ENCODE measurements at regions not wholly inside any gene's neighbourhood (a gene's known extent, or its start where the extent isn't known, plus 50 kb on each side); places are given as distances from the start of the nearest gene placed in this dataset.
A peak's percentile ranks its signal among the peaks of the same experiment; 100 is the strongest.

DNA sequence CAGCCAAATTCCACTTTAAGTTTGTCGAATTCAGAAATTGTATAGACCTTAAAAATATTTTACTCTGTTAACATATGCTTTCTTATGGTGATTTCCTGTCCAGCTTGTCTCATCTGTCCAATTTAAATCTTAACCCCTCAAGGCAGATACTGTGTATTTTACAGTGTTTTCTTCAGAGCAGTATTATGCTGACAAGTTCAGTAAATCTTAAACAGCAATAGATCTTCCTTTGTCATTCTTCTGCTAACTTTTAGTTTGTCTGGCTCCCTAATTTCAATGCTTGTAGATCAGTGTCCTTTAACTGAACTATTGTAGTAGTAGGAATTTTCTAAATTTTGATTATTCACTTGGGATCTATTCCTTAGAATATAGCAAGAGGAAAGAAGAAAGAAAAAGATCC is 52.8 kb upstream of the MEIS1 start:
- Histone ChIP-seq H3K36me3 (ENCODE audit: control insufficient read depth in 2 of 2, insufficient read depth in 2 of 2, low read length in 1 of 2) (no peaks in the 10 kb centered on the region), H3K27me3 (ENCODE audit: control insufficient read depth in 1 of 2, insufficient read depth in 2 of 2, low read length in 2 of 2) (no peaks in the 10 kb centered on the region), H3K4me1 (ENCODE audit: control insufficient read depth in 2 of 2, insufficient read depth in 2 of 2, low read length in 1 of 2) (no peaks in the 10 kb centered on the region), H3K9me3 (ENCODE audit: control insufficient read depth in 2 of 2, insufficient read depth in 1 of 2, low read depth in 1 of 2, low read length in 1 of 2) (no peaks in the 10 kb centered on the region), H3K27ac (ENCODE audit: low read depth in 2 of 2, low read length in 1 of 2) (no peak overlapping the region), H3K4me3 (ENCODE audit: low read depth in 1 of 2, low read length in 2 of 2) (no peak overlapping the region)
- WGBS, 2 donors, result 81 to 83% methylated on average over 1 of the region's 1 CpG

DNA sequence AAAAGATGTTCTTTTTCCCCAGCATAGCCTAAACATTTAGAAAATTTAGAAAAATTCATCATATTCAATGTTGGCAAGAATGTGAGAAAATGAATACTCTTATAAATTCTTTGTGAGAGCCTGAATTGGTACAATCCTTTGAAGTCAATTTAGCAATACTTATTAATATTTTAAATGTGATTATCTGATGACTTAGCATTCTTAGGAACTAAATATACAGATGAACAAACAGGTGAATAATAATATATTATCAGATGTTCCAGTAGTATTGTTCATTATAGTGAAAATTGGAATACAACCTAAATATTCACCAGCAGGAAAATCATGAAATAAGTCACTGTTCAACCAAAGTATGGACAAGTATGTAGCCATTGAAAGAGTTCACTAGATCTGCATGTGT is 55.5 kb upstream of the MEIS1 start:
- no peaks in the 10 kb centered on the region for H3K27me3 ChIP-seq (ENCODE audit: control insufficient read depth in 1 of 2, insufficient read depth in 2 of 2, low read length in 2 of 2)
- no peak overlapping the region for H3K4me3 ChIP-seq (ENCODE audit: low read depth in 1 of 2, low read length in 2 of 2)
- no peaks in the 10 kb centered on the region for H3K4me1 ChIP-seq (ENCODE audit: control insufficient read depth in 2 of 2, insufficient read depth in 2 of 2, low read length in 1 of 2)
- H3K27ac ChIP-seq (ENCODE audit: low read depth in 2 of 2, low read length in 1 of 2), result no peak overlapping the region
- H3K9me3 ChIP-seq (ENCODE audit: control insufficient read depth in 2 of 2, insufficient read depth in 1 of 2, low read depth in 1 of 2, low read length in 1 of 2), result no peaks in the 10 kb centered on the region
- no peaks in the 10 kb centered on the region for H3K36me3 ChIP-seq (ENCODE audit: control insufficient read depth in 2 of 2, insufficient read depth in 2 of 2, low read length in 1 of 2)

DNA sequence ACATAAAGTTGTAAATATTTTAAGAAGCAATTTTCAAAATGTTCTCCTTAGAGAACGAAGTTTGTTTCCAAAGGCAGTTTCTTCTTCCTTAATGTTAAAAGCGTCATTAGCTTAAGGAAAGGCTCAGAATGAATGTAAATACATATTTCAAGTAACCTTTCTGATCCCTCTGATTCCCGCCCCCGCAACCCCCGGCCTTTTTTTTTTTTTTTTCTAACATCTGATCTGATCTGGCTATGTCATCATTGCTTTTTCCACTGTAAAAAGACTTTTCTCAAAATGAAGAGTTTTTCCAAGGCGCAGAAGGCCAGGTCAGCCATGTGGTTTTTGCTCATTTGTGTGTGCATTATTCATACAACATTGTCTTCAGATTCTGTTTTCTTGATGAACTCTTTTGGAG is 57.1 kb upstream of the MEIS1 start:
- Histone ChIP-seq H3K4me3 (ENCODE audit: low read depth in 1 of 2, low read length in 2 of 2) (no peak overlapping the region), H3K27ac (ENCODE audit: low read depth in 2 of 2, low read length in 1 of 2) (no peak overlapping the region), H3K4me1 (ENCODE audit: control insufficient read depth in 2 of 2, insufficient read depth in 2 of 2, low read length in 1 of 2) (no peaks in the 10 kb centered on the region), H3K27me3 (ENCODE audit: control insufficient read depth in 1 of 2, insufficient read depth in 2 of 2, low read length in 2 of 2) (no peaks in the 10 kb centered on the region), H3K36me3 (ENCODE audit: control insufficient read depth in 2 of 2, insufficient read depth in 2 of 2, low read length in 1 of 2) (no peaks in the 10 kb centered on the region), H3K9me3 (ENCODE audit: control insufficient read depth in 2 of 2, insufficient read depth in 1 of 2, low read depth in 1 of 2, low read length in 1 of 2) (no peaks in the 10 kb centered on the region)
- WGBS, 2 donors, result 87 to 88% methylated on average over 6 of the region's 6 CpGs

DNA sequence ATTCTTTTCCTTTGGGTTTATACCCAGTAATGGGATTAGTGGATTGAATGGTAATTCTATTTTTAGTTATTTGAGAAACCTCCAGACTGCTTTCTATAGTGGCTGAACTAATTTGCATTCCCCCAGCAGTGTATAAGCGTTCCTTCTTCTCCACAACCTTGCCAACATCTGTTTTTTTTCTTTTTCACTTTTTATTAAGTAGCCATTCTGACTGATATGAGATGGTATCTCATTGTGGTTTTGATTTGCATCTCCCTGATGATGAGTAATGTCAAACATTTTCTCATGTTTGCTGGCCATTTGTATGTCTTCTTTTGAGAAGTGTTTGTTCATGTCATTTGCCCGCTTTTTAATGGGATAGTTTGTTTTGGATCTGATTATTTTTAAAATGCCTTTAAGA is 64.1 kb upstream of the MEIS1 start:
- H3K9me3 ChIP-seq (ENCODE audit: control insufficient read depth in 2 of 2, insufficient read depth in 1 of 2, low read depth in 1 of 2, low read length in 1 of 2), result no peaks in the 10 kb centered on the region
- no peaks in the 10 kb centered on the region for H3K4me1 ChIP-seq (ENCODE audit: control insufficient read depth in 2 of 2, insufficient read depth in 2 of 2, low read length in 1 of 2)
- H3K4me3 ChIP-seq (ENCODE audit: low read depth in 1 of 2, low read length in 2 of 2), result no peak overlapping the region
- no peaks in the 10 kb centered on the region for H3K27me3 ChIP-seq (ENCODE audit: control insufficient read depth in 1 of 2, insufficient read depth in 2 of 2, low read length in 2 of 2)
- no peak overlapping the region for H3K27ac ChIP-seq (ENCODE audit: low read depth in 2 of 2, low read length in 1 of 2)
- no peaks in the 10 kb centered on the region for H3K36me3 ChIP-seq (ENCODE audit: control insufficient read depth in 2 of 2, insufficient read depth in 2 of 2, low read length in 1 of 2)
- 80 to 82% methylated on average over 2 of the region's 2 CpGs for WGBS, 2 donors

DNA sequence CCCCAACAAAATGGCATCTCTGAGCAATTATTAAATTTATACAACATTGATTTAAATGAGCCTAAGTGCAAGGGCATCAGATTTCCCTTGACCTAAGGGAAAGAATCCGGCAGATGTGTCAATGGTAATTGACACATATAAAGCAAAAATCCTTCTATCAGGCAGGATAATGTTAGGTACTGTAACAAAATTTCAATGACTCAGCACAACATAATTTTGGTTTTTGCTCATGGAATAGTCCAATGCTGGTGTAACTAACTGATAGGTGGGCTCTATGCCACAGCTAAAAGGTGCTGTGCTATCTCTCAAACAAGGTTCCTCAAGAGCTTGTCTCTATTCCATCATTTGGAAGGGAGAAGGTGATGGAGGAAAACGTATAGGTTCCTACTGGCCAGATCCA is 68.3 kb upstream of the MEIS1 start:
- H3K27me3 ChIP-seq (ENCODE audit: control insufficient read depth in 1 of 2, insufficient read depth in 2 of 2, low read length in 2 of 2), result no peaks in the 10 kb centered on the region
- no peaks in the 10 kb centered on the region for H3K36me3 ChIP-seq (ENCODE audit: control insufficient read depth in 2 of 2, insufficient read depth in 2 of 2, low read length in 1 of 2)
- H3K27ac ChIP-seq (ENCODE audit: low read depth in 2 of 2, low read length in 1 of 2), result no peak overlapping the region
- no peak overlapping the region for H3K4me3 ChIP-seq (ENCODE audit: low read depth in 1 of 2, low read length in 2 of 2)
- 80 to 86% methylated on average over 2 of the region's 2 CpGs for WGBS, 2 donors
- no peaks in the 10 kb centered on the region for H3K9me3 ChIP-seq (ENCODE audit: control insufficient read depth in 2 of 2, insufficient read depth in 1 of 2, low read depth in 1 of 2, low read length in 1 of 2)
- no peaks in the 10 kb centered on the region for H3K4me1 ChIP-seq (ENCODE audit: control insufficient read depth in 2 of 2, insufficient read depth in 2 of 2, low read length in 1 of 2)

DNA sequence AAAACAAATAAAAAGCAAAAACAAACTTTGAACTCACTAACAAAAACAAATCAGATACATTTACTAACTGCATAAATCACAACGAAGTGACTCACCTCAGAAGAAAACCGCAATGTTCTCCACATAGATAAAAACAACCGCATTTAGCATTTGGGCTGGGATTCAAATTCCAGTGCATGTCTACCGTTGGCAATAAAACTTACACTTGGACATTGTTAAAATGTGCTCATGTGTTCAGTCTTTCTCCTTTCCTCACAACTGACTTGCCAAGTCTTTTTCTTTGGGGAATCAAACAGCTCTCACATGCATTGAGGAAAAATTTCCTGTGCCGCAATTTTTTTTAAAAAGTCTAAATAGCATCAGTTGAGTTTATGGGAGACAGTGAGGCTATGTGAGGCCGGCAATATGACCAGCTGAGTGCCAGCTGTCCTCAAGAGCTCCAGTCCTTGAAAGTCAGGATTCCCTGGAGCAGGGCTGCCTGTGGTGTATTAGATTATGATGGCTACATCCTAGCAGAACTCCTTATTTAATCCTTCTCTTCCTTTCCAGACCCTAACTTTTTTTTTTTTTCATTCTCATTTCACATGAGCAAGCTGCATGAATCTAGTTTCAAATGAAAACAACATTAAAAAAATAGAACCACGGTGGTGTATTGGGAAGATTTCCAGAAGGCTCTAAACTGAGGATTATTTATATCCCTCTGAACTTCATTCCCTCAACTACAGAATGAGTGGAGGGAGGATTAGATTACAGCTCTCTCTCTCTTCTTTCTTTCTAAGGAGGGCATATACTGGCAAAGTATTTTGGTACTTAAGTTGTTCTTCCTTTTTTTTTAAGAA is 70.2 kb upstream of the MEIS1 start:
- H3K4me3 ChIP-seq (ENCODE audit: low read depth in 1 of 2, low read length in 2 of 2), result no peak overlapping the region
- H3K27ac ChIP-seq (ENCODE audit: low read depth in 2 of 2, low read length in 1 of 2), result no peak overlapping the region
- 25 to 34% methylated on average over 7 of the region's 7 CpGs for WGBS, 2 donors
- no peaks in the 10 kb centered on the region for H3K9me3 ChIP-seq (ENCODE audit: control insufficient read depth in 2 of 2, insufficient read depth in 1 of 2, low read depth in 1 of 2, low read length in 1 of 2)
- H3K36me3 ChIP-seq (ENCODE audit: control insufficient read depth in 2 of 2, insufficient read depth in 2 of 2, low read length in 1 of 2), result no peaks in the 10 kb centered on the region
- no peaks in the 10 kb centered on the region for H3K4me1 ChIP-seq (ENCODE audit: control insufficient read depth in 2 of 2, insufficient read depth in 2 of 2, low read length in 1 of 2)
- no peaks in the 10 kb centered on the region for H3K27me3 ChIP-seq (ENCODE audit: control insufficient read depth in 1 of 2, insufficient read depth in 2 of 2, low read length in 2 of 2)

DNA sequence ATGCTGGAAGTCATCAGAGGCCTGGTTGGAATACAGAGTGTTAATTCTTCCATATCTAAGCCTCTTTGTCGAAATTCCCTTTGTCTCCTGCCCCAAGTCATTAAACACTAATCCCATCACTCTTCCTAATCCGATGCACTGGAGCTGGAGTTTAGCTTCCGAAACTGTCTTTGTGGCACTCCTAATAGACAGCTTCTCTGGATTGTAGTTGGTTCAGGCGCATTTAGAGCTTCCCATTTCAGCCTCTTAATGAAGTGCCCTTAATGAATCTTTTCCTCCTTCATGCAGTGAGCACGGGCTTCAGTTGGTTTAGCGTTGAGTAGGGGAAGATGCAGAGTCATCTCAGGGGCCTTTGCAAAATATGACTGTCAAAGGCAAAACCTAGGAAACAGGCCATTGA is 72.2 kb upstream of the MEIS1 start:
- Histone ChIP-seq H3K4me1 (ENCODE audit: control insufficient read depth in 2 of 2, insufficient read depth in 2 of 2, low read length in 1 of 2) (no peaks in the 10 kb centered on the region), H3K36me3 (ENCODE audit: control insufficient read depth in 2 of 2, insufficient read depth in 2 of 2, low read length in 1 of 2) (no peaks in the 10 kb centered on the region), H3K9me3 (ENCODE audit: control insufficient read depth in 2 of 2, insufficient read depth in 1 of 2, low read depth in 1 of 2, low read length in 1 of 2) (no peaks in the 10 kb centered on the region), H3K27ac (ENCODE audit: low read depth in 2 of 2, low read length in 1 of 2) (no peak overlapping the region), H3K4me3 (ENCODE audit: low read depth in 1 of 2, low read length in 2 of 2) (no peak overlapping the region), H3K27me3 (ENCODE audit: control insufficient read depth in 1 of 2, insufficient read depth in 2 of 2, low read length in 2 of 2) (no peaks in the 10 kb centered on the region)
- WGBS, 2 donors, result 63 to 65% methylated on average over 6 of the region's 6 CpGs

DNA sequence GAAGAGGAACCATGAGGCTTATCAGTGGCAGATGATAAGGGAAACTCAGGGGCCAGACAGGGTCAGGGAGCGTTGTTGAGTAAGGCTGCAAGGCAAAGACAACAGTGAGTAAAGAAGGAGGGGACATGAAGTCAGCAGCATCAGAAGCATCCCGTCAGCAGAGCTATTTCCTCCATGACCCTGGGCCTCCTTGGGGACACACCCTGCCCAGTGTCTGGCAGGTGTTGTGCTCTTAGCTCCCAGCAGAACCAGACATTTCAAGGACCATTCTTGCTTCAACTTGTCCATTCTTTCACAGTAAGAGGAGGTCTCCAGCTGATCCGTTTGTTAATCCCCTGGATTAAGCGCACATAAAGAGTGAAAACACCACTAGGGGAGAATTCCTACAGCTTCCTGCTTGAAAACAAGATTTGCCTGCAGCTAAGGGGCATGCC is 88.7 kb upstream of the MEIS1 start:
- H3K9me3 ChIP-seq (ENCODE audit: control insufficient read depth in 2 of 2, insufficient read depth in 1 of 2, low read depth in 1 of 2, low read length in 1 of 2), result no peaks in the 10 kb centered on the region
- no peak overlapping the region for H3K4me3 ChIP-seq (ENCODE audit: low read depth in 1 of 2, low read length in 2 of 2)
- peak overlapping the region; percentile 81 to 90 for H3K27ac ChIP-seq (ENCODE audit: low read depth in 2 of 2, low read length in 1 of 2)
- no peaks in the 10 kb centered on the region for H3K36me3 ChIP-seq (ENCODE audit: control insufficient read depth in 2 of 2, insufficient read depth in 2 of 2, low read length in 1 of 2)
- peaks cover 0 to 7% of the 10 kb centered on the region in 2 donors for H3K4me1 ChIP-seq (ENCODE audit: control insufficient read depth in 2 of 2, insufficient read depth in 2 of 2, low read length in 1 of 2)
- WGBS, 2 donors, result 27 to 29% methylated on average over 4 of the region's 4 CpGs
- no peaks in the 10 kb centered on the region for H3K27me3 ChIP-seq (ENCODE audit: control insufficient read depth in 1 of 2, insufficient read depth in 2 of 2, low read length in 2 of 2)

DNA sequence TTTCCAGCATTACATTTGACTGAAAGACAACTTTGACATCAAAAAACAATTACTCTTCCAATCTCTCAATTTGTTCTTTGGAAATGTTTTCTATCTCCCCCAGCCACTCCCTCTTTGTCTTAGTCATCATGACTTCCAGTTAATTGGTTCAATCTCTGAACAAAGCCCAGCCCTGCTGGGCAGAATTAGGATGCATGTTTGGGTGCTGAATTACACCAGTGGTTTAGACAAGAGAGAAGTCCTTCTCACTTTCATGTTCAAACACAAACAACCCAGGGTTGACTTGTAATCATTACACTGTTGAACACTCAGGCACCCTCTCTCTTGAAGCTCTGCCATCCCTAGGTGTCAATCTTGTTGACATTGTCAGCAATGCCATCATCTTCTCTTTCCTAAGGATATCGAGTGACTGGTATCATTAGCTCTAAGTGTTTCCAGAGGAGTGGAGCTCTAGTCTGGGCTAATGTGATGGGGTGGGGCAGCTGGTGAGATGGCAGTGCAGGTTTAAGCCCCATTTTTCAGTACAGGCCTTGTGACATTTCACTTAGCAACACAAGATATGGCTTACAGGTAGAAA is 90.8 kb upstream of the MEIS1 start:
- peaks cover 0 to 7% of the 10 kb centered on the region in 2 donors for H3K4me1 ChIP-seq (ENCODE audit: control insufficient read depth in 2 of 2, insufficient read depth in 2 of 2, low read length in 1 of 2)
- WGBS, 2 donors, result 46 to 63% methylated on average over 1 of the region's 1 CpG
- no peak overlapping the region for H3K4me3 ChIP-seq (ENCODE audit: low read depth in 1 of 2, low read length in 2 of 2)
- no peaks in the 10 kb centered on the region for H3K27me3 ChIP-seq (ENCODE audit: control insufficient read depth in 1 of 2, insufficient read depth in 2 of 2, low read length in 2 of 2)
- H3K36me3 ChIP-seq (ENCODE audit: control insufficient read depth in 2 of 2, insufficient read depth in 2 of 2, low read length in 1 of 2), result no peaks in the 10 kb centered on the region
- H3K27ac ChIP-seq (ENCODE audit: low read depth in 2 of 2, low read length in 1 of 2), result peak overlapping the region; percentile 73 to 86
- no peaks in the 10 kb centered on the region for H3K9me3 ChIP-seq (ENCODE audit: control insufficient read depth in 2 of 2, insufficient read depth in 1 of 2, low read depth in 1 of 2, low read length in 1 of 2)

DNA sequence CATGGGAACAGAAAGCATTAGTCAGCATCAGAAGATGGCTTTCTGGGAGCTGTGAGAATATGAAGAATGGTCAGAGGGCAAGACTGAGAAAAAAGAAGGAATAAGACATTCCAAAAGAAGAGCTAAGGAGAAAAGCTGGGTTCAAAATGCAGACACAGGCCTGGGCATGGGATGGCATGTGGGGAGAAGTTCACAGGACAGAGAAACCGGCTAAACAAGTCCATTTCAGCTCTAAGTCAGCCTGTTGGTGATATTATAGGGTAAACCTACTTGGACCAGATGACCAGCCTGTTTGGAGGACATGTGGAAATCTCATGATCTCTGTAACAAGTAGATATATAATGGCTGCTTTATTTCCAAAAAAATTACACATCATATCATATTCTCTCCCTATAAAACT is 91.7 kb upstream of the MEIS1 start:
- peaks cover 0 to 7% of the 10 kb centered on the region in 2 donors for H3K4me1 ChIP-seq (ENCODE audit: control insufficient read depth in 2 of 2, insufficient read depth in 2 of 2, low read length in 1 of 2)
- no peaks in the 10 kb centered on the region for H3K36me3 ChIP-seq (ENCODE audit: control insufficient read depth in 2 of 2, insufficient read depth in 2 of 2, low read length in 1 of 2)
- no peaks in the 10 kb centered on the region for H3K9me3 ChIP-seq (ENCODE audit: control insufficient read depth in 2 of 2, insufficient read depth in 1 of 2, low read depth in 1 of 2, low read length in 1 of 2)
- H3K27me3 ChIP-seq (ENCODE audit: control insufficient read depth in 1 of 2, insufficient read depth in 2 of 2, low read length in 2 of 2), result no peaks in the 10 kb centered on the region
- no peak overlapping the region for H3K4me3 ChIP-seq (ENCODE audit: low read depth in 1 of 2, low read length in 2 of 2)
- 32 to 59% methylated on average over 1 of the region's 1 CpG for WGBS, 2 donors
- peak overlapping the region; percentile 68 to 78 for H3K27ac ChIP-seq (ENCODE audit: low read depth in 2 of 2, low read length in 1 of 2)
